Frontal cortex (tissue), 3 donors: ENCODE measurements at regions not wholly inside any gene's neighbourhood (a gene's known extent, or its start where the extent isn't known, plus 50 kb on each side); places are given as distances from the start of the nearest gene placed in this dataset.

ENCODE experiments used
- DNase-seq, 2 donors: peaks; one replicate each; pipeline ENCODE4 v3.0.0; 2012; ENCODE audit warnings: low spot score in 2 of 2
- FAIRE-seq: peaks from 2 replicates; lab custom pipeline; 2012; peaks lifted over from hg19 to GRCh38; lab: Jason Lieb, UNC
- donor health status: control.
- donor health status: control.
- donor health status: control.

- DNase-seq (no peak), FAIRE-seq (no peak)
Observed at GRCh38 chr14:100671906-100672305, 54.8 kb upstream of the DLK1 start.

- no peak for FAIRE-seq
Observed at GRCh38 chr14:100673085-100673806, 53.4 kb upstream of the DLK1 start.

GRCh38 chr14:100673807-100674154 is 52.9 kb upstream of the DLK1 start:
- DNase-seq (no peak), FAIRE-seq (no peak)

More at GRCh38 chr14:100673085-100673806, 53.4 kb upstream of the DLK1 start:
- DNase-seq, result no peak

DNA sequence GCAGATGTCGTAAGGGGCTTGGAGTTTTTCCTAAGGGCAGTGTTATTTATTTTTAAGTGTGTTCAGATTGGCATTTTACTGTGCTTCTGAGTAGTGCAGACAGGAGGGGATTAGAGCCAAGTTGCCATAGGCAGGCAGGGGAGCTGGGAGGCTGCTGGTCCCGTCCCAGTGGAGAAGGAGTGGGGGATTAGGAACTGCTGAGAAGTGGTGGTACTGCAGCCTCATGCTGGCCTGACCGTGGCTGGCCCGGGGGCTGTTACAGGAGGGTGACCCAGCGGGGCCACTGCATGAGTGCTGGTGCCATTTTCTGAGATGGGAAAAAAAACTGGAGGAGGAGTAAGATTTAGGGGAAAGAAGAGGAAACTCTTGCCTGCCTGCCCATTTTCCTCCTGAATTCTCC is 52.3 kb upstream of the DLK1 start:
- DNase-seq (no peak), FAIRE-seq (no peak)

- FAIRE-seq, result no peak
- DNase-seq, result no peak
Observed at GRCh38 chr14:100674897-100675619, 51.6 kb upstream of the DLK1 start.

DNA sequence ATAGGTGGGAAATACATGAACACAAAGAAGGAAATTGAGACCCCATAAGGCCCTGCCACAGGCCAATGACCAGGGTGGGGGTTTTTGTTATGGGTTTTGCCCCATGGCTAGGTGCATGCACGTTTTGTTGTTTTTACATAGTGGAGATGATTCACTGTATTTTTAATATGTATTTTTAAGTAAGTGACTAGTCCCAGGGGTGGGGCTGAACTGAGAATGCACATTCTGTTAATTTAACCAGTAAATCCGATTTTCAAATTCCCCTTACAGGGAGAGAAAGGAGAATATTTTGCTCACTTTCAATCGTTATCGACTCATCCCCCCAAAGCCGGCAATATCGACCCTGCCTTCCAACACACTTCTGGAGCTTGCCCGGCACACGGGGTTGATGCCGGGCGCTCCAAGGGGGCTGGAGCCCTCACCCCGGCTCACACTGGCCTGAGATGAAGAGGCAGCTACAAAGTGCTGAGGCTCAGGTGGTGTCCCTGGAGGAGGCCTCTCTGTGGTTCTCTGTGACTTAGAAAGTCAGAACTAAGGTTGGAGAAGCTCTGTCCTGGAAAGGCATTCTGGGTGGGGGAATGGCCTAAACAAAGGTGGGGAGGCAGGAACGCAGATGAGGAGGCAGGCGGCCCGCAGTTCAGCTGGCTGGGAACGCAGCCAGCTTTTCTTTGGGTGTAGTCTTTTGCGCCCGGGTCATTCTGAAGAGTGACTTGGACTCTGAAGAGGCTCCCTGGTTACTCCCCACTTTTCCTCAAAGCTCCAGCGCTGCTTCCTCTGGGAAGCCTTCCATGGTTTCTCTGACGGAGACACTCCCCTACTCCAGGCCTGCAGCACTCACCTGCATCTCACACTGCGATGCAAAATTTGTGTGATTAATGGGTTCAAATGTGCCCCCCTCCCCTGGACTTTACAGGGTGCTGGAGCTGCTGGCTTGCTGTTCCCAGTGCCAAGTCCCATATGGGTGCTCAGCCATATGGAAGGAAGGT is 50.7 kb upstream of the DLK1 start:
- FAIRE-seq (no peak), DNase-seq (no peak)
